GM13976 (cell line): ENCODE measurements at regions not wholly inside any gene's neighbourhood (a gene's known extent, or its start where the extent isn't known, plus 50 kb on each side); places are given as distances from the start of the nearest gene placed in this dataset.

ENCODE experiments used
- DNase-seq: peaks from one replicate; pipeline ENCODE4 v3.0.0; 2012; ENCODE audit warnings: low spot score
- CTCF ChIP-seq: IDR thresholded peaks from 2 replicates; pipeline ENCODE4 v1.5.1; 2012; ENCODE audit warnings: borderline replicate concordance, mild to moderate bottlenecking; ENCODE audit not compliant: insufficient read depth; ENCODE audit errors: extremely low read depth, missing control alignments, control extremely low read depth
- in situ Hi-C: fragments of 300-500 bp; cut with MboI; formaldehyde crosslinking; loops from one replicate; pipeline ENCODE4 v1.12.0; 2022; ENCODE audit warnings: low sequenced_read_pairs, mixed read lengths, inconsistent platforms; ENCODE audit not compliant: unreplicated experiment

GRCh38 chr13:40060296-40061007, 405.0 kb downstream of the COG6 start:
- in situ Hi-C loops, result loop anchor here (25.0 kb wide), 1 partner anchor 627 kb away; no protein-coding TSS in a partner anchor
- TF ChIP-seq CTCF, result no peak
- DNase-seq, result peak; percentile 31

- DNase-seq, result no peak
- in situ Hi-C loops, result loop anchor here (25.0 kb wide), 1 partner anchor 626 kb away; no protein-coding TSS in a partner anchor
- TF ChIP-seq CTCF, result no peak
These were observed 406.3 kb downstream of the COG6 start for GRCh38 chr13:40061466-40062450.

GRCh38 chr13:40063278-40063698, 407.8 kb downstream of the COG6 start:
- no peak for DNase-seq
- in situ Hi-C loops, result loop anchor here (25.0 kb wide), 1 partner anchor 624 kb away; no protein-coding TSS in a partner anchor
- TF ChIP-seq CTCF, result no peak

GRCh38 chr13:40063703-40064102, 408.2 kb downstream of the COG6 start:
- TF ChIP-seq CTCF, result no peak
- in situ Hi-C loops, result loop anchor here (25.0 kb wide), 1 partner anchor 624 kb away; no protein-coding TSS in a partner anchor
- DNase-seq, result no peak

GRCh38 chr13:40064154-40065097, 409.0 kb downstream of the COG6 start:
- TF ChIP-seq CTCF, result no peak
- in situ Hi-C loops, result loop anchor here (25.0 kb wide), 1 partner anchor 623 kb away; no protein-coding TSS in a partner anchor
- no peak for DNase-seq
